SK-N-SH (cell line): ENCODE measurements at regions not wholly inside any gene's neighbourhood (a gene's known extent, or its start where the extent isn't known, plus 50 kb on each side); places are given as distances from the start of the nearest gene placed in this dataset.

Experiments used
- EP300 ChIP-seq, 2 experiments: IDR thresholded peaks; 2 replicates each; pipeline versions ENCODE4 v1.4.0 to v1.6.1; 2012; ENCODE audit warnings: borderline replicate concordance in 1 of 2, low read depth in 1 of 2, low read length in 1 of 2
- FOXM1 ChIP-seq: IDR thresholded peaks from 2 replicates; pipeline ENCODE4 v1.4.0; 2012; ENCODE audit warnings: low read depth, mild to moderate bottlenecking
- MXI1 ChIP-seq: IDR thresholded peaks from 2 replicates; pipeline ENCODE4 v1.6.1; 2012; ENCODE audit warnings: mild to moderate bottlenecking, low read depth, low read length, improper control_type of control experiment
- NRF1 ChIP-seq: IDR thresholded peaks from 2 replicates; pipeline ENCODE4 v1.6.1; 2012; ENCODE audit warnings: low read depth, mild to moderate bottlenecking, low read length
- RFX5 ChIP-seq: IDR thresholded peaks from 2 replicates; pipeline ENCODE4 v1.6.1; 2012; ENCODE audit warnings: mild to moderate bottlenecking, improper control_type of control experiment, low read length
- RXRA ChIP-seq: IDR thresholded peaks from 2 replicates; pipeline ENCODE4 v1.4.0; 2012; ENCODE audit warnings: low read depth, mild to moderate bottlenecking, borderline replicate concordance
- SMC3 ChIP-seq: IDR thresholded peaks from 2 replicates; pipeline ENCODE4 v1.6.1; 2012; ENCODE audit warnings: low read depth, low read length, improper control_type of control experiment
- TAF1 ChIP-seq: IDR thresholded peaks from 2 replicates; pipeline ENCODE4 v1.6.1; 2012; ENCODE audit warnings: low read depth, mild to moderate bottlenecking, low read length, moderate library complexity, borderline replicate concordance
- TCF12 ChIP-seq: IDR thresholded peaks from 2 replicates; pipeline ENCODE4 v1.4.0; 2012
- YY1 ChIP-seq: IDR thresholded peaks from 2 replicates; pipeline ENCODE4 v1.4.0; 2012; ENCODE audit warnings: low read depth, mild to moderate bottlenecking
- TF ChIP-seq, protein P1 (sequence below): fragments of 200-600 bp; sonication (generic); IDR thresholded peaks from 2 replicates; pipeline ENCODE4 v1.6.1; 2017; ENCODE audit warnings: antibody characterized with exemption, mild to moderate bottlenecking, moderate library complexity
- TF ChIP-seq, protein P2 (sequence below): IDR thresholded peaks from 2 replicates; pipeline ENCODE4 v1.6.1; 2012; ENCODE audit warnings: mild to moderate bottlenecking, low read depth, low read length, moderate library complexity
- TF ChIP-seq, protein P3 (sequence below): IDR thresholded peaks from 2 replicates; pipeline ENCODE4 v1.4.0; 2012; ENCODE audit warnings: low read depth

DNA sequence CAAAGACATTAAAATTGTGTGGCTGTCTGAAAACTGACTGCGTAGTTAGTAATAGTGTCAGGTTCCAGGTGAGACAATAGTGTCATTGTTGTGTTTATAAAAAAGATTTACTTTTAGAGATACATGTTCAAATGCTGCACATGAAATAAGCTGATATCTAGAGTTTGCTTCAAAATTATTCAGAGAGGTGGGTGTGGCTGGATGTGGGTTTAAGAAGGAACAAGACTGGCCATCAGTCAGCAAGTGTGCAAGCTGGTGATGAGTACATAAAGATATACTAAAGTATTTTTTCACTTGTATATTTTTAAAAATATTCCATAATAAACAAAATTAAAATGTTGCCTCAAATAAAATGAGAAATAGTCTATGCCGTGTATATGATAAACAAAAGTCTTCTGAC is 190.6 kb downstream of the ARRDC4 start:
- TF ChIP-seq, protein P1, sequence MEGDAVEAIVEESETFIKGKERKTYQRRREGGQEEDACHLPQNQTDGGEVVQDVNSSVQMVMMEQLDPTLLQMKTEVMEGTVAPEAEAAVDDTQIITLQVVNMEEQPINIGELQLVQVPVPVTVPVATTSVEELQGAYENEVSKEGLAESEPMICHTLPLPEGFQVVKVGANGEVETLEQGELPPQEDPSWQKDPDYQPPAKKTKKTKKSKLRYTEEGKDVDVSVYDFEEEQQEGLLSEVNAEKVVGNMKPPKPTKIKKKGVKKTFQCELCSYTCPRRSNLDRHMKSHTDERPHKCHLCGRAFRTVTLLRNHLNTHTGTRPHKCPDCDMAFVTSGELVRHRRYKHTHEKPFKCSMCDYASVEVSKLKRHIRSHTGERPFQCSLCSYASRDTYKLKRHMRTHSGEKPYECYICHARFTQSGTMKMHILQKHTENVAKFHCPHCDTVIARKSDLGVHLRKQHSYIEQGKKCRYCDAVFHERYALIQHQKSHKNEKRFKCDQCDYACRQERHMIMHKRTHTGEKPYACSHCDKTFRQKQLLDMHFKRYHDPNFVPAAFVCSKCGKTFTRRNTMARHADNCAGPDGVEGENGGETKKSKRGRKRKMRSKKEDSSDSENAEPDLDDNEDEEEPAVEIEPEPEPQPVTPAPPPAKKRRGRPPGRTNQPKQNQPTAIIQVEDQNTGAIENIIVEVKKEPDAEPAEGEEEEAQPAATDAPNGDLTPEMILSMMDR = no peak
- TF ChIP-seq, protein P2, sequence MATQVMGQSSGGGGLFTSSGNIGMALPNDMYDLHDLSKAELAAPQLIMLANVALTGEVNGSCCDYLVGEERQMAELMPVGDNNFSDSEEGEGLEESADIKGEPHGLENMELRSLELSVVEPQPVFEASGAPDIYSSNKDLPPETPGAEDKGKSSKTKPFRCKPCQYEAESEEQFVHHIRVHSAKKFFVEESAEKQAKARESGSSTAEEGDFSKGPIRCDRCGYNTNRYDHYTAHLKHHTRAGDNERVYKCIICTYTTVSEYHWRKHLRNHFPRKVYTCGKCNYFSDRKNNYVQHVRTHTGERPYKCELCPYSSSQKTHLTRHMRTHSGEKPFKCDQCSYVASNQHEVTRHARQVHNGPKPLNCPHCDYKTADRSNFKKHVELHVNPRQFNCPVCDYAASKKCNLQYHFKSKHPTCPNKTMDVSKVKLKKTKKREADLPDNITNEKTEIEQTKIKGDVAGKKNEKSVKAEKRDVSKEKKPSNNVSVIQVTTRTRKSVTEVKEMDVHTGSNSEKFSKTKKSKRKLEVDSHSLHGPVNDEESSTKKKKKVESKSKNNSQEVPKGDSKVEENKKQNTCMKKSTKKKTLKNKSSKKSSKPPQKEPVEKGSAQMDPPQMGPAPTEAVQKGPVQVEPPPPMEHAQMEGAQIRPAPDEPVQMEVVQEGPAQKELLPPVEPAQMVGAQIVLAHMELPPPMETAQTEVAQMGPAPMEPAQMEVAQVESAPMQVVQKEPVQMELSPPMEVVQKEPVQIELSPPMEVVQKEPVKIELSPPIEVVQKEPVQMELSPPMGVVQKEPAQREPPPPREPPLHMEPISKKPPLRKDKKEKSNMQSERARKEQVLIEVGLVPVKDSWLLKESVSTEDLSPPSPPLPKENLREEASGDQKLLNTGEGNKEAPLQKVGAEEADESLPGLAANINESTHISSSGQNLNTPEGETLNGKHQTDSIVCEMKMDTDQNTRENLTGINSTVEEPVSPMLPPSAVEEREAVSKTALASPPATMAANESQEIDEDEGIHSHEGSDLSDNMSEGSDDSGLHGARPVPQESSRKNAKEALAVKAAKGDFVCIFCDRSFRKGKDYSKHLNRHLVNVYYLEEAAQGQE = no peak
- TF ChIP-seq MXI1 (no peak), RXRA (no peak), EP300 (IDR thresholded peaks at IDR 0.05; ENCODE audit: borderline replicate concordance in 1 of 2, low read depth in 1 of 2, low read length in 1 of 2) (no peak), NRF1 (no peak), RFX5 (no peak), TAF1 (no peak), SMC3 (no peak), YY1 (no peak), FOXM1 (no peak), TCF12 (no peak)
- TF ChIP-seq, protein P3, sequence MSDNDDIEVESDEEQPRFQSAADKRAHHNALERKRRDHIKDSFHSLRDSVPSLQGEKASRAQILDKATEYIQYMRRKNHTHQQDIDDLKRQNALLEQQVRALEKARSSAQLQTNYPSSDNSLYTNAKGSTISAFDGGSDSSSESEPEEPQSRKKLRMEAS = no peak
